OCI-LY1 (cell line): ENCODE measurements at regions not wholly inside any gene's neighbourhood (a gene's known extent, or its start where the extent isn't known, plus 50 kb on each side); places are given as distances from the start of the nearest gene placed in this dataset.
"Not testable (repeated sequence)": the region's sequence is repeated elsewhere in the genome, so short reads cannot be mapped to it uniquely, and the experiment has no call there.

ENCODE experiments used
- EZH2 ChIP-seq: fragments of 200-600 bp; sonication (generic), shearing (Covaris generic); IDR thresholded peaks from 2 replicates; pipeline ENCODE4 v1.8.0; 2017; ENCODE audit warnings: borderline replicate concordance, mixed run types, mild to moderate bottlenecking, antibody characterized with exemption, low read length, moderate library complexity, mixed read lengths
- TF ChIP-seq, protein P1 (sequence below): fragments of 200-600 bp; sonication (generic), shearing (Covaris generic); IDR thresholded peaks from 2 replicates; pipeline ENCODE4 v1.5.1; 2017; ENCODE audit warnings: mild to moderate bottlenecking, antibody characterized with exemption, low read length, moderate library complexity, mixed read lengths

DNA sequence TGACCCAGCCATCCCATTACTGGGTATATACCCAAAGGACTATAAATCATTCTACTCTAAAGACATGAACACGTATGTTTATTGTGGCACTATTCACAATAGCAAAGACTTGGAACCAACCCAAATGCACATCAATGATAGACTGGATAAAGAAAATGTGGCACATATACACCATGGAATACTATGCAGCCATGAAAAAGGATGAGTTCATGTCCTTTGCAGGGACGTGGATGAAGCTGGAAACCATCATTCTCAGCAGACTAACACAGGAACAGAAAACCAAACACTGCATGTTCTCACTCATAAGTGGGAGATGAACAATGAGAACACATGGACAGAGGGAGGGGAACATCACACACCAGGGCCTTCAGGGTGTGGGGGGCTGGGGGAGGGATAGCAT is 634.2 kb downstream of the IQCM start:
- TF ChIP-seq, protein P1, sequence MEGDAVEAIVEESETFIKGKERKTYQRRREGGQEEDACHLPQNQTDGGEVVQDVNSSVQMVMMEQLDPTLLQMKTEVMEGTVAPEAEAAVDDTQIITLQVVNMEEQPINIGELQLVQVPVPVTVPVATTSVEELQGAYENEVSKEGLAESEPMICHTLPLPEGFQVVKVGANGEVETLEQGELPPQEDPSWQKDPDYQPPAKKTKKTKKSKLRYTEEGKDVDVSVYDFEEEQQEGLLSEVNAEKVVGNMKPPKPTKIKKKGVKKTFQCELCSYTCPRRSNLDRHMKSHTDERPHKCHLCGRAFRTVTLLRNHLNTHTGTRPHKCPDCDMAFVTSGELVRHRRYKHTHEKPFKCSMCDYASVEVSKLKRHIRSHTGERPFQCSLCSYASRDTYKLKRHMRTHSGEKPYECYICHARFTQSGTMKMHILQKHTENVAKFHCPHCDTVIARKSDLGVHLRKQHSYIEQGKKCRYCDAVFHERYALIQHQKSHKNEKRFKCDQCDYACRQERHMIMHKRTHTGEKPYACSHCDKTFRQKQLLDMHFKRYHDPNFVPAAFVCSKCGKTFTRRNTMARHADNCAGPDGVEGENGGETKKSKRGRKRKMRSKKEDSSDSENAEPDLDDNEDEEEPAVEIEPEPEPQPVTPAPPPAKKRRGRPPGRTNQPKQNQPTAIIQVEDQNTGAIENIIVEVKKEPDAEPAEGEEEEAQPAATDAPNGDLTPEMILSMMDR, result not testable (repeated sequence)
- not testable (repeated sequence) for TF ChIP-seq EZH2
